OCI-LY7 (cell line): ENCODE measurements at regions not wholly inside any gene's neighbourhood (a gene's known extent, or its start where the extent isn't known, plus 50 kb on each side); places are given as distances from the start of the nearest gene placed in this dataset.

Experiments used
- BruUV-seq: library from RNA; stranded (reverse); fragments of 400-500 nt; replicated peaks from 2 replicates; lab custom pipeline; 2021; lab: Mats Ljungman, UMichigan
- CTCF ChIA-PET: fragments of 300-600 bp; sonication (Branson Sonifier 250); formaldehyde crosslinking; loops from one replicate; lab custom pipeline; 2022; ENCODE audit warnings: antibody characterized with exemption; ENCODE audit not compliant: unreplicated experiment; lab: Charles Lee
- POLR2A ChIA-PET: fragments of 300-600 bp; sonication (Branson Sonifier 250); formaldehyde crosslinking; loops from one replicate; lab custom pipeline; 2022; ENCODE audit warnings: antibody characterized with exemption; lab: Charles Lee
- DNase-seq: peaks from one replicate; pipeline ENCODE4 v3.0.0-alpha.2; 2015; ENCODE audit warnings: low spot score
- H2AFZ ChIP-seq: fragments of 200-600 bp; sonication (generic), shearing (Covaris generic); 2 replicates; pipeline ENCODE4 v1.6.1; 2014; ENCODE audit warnings: mild to moderate bottlenecking, antibody characterized with exemption, low read length, moderate library complexity
- H3K27ac ChIP-seq: fragments of 200-600 bp; sonication (generic); 2 replicates; pipeline ENCODE4 v1.5.1; 2014; ENCODE audit warnings: mixed run types, low read depth, mild to moderate bottlenecking, moderate library complexity, low read length, inconsistent platforms; ENCODE audit not compliant: poor library complexity, severe bottlenecking
- H3K36me3 ChIP-seq: fragments of 200-600 bp; sonication (generic); 2 replicates; pipeline ENCODE4 v1.6.1; 2014; ENCODE audit warnings: mild to moderate bottlenecking, antibody characterized with exemption, low read length, moderate library complexity, mixed read lengths; ENCODE audit not compliant: insufficient read depth
- H3K4me1 ChIP-seq: fragments of 200-600 bp; sonication (generic); 2 replicates; pipeline ENCODE4 v1.5.1; 2014; ENCODE audit warnings: mild to moderate bottlenecking, low read length; ENCODE audit not compliant: insufficient read depth, poor library complexity, severe bottlenecking
- H3K4me2 ChIP-seq: fragments of 200-600 bp; sonication (generic); 2 replicates; pipeline ENCODE4 v1.6.1; 2014; ENCODE audit warnings: mild to moderate bottlenecking, low read length
- H3K4me3 ChIP-seq: fragments of 200-600 bp; sonication (generic); 2 replicates; pipeline ENCODE4 v1.5.1; 2014; ENCODE audit warnings: mild to moderate bottlenecking, low read depth, low read length; ENCODE audit not compliant: poor library complexity, severe bottlenecking
- H3K79me2 ChIP-seq: fragments of 200-600 bp; sonication (generic); 2 replicates; pipeline ENCODE4 v1.6.1; 2016; ENCODE audit warnings: low read depth, mild to moderate bottlenecking, low read length, moderate library complexity, mixed read lengths; ENCODE audit not compliant: insufficient read depth
- H3K9me2 ChIP-seq: fragments of 200-600 bp; sonication (generic); 2 replicates; pipeline ENCODE4 v1.6.1; 2016; ENCODE audit warnings: mild to moderate bottlenecking, low read length, mixed read lengths; ENCODE audit not compliant: insufficient read depth
- H3K9me3 ChIP-seq: fragments of 200-600 bp; sonication (generic); 2 replicates; pipeline ENCODE4 v1.6.1; 2014; ENCODE audit warnings: mild to moderate bottlenecking, mixed run types, low read length, mixed read lengths
- H4K20me1 ChIP-seq: fragments of 200-600 bp; sonication (generic); 2 replicates; pipeline ENCODE4 v1.6.1; 2014; ENCODE audit warnings: mild to moderate bottlenecking, antibody characterized with exemption, low read length, moderate library complexity, mixed read lengths; ENCODE audit not compliant: insufficient read depth
- EZH2phosphoT487 ChIP-seq: fragments of 200-600 bp; sonication (generic); IDR thresholded peaks from 2 replicates; pipeline ENCODE4 v1.6.1; 2018; ENCODE audit warnings: low read depth, borderline replicate concordance, mild to moderate bottlenecking, mixed run types, antibody characterized with exemption, low read length, moderate library complexity, mixed read lengths
- intact Hi-C: fragments of 100-400 bp; cut with micrococcal nuclease; formaldehyde crosslinking; loops from one replicate; pipeline ENCODE4 v1.10.0; 2022; ENCODE audit not compliant: unreplicated experiment
- TF ChIP-seq, protein P1 (sequence below): fragments of 200-600 bp; sonication (generic); conservative IDR thresholded peaks from 2 replicates; pipeline ENCODE4 v1.5.1; 2014; ENCODE audit warnings: mild to moderate bottlenecking, antibody characterized with exemption, low read length, moderate library complexity, mixed read lengths

DNA sequence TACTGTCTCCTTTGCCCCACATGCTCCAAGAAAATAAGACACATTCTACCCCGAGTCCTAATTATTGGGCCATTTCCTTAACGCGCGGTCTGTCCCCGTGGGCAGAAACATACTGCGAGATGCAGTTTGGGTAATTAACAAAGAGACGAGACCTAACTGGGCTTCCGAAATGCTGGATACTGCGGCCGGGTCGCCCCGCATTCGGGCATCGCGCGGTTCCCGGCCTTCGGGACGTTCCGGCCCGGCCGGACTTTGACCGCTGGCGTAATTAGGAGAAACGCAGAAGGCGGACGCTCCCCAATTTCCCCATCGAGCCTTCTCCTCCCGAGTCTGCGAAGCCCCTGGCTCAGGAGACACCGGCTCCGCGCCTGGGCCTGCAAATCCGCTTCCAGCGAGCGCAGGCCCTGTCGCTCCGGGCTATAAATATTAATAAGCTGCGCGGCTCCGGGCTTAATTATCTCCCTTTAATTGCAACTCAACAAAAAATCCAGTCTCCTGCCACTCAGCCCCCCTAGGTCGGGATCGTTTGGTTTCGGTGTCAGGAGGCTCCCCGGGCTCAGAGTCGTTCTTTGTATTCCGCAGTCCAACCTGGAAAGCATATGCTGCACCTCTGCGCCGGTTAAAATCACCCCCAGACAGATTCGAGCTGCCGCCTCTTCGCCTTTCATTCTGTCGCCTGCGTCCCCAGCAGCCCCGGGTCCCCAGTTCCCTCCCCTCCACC lies 131.5 kb downstream of the SPAG6 start:
- H3K4me3 ChIP-seq, result no peak overlapping the region
- H3K4me2 ChIP-seq, result no peak overlapping the region
- no TSS peak for BruUV-seq
- no peaks in the 10 kb centered on the region for H3K9me3 ChIP-seq
- no peak for DNase-seq
- POLR2A ChIA-PET, result no interaction called here
- CTCF ChIA-PET, result no interaction called here
- no peaks in the 10 kb centered on the region for H3K4me1 ChIP-seq
- intact Hi-C loops, result no loop called here
- H3K9me2 ChIP-seq, result no peaks in the 10 kb centered on the region
- H3K79me2 ChIP-seq, result no peaks in the 10 kb centered on the region
- H3K27ac ChIP-seq, result no peak overlapping the region
- no peaks in the 10 kb centered on the region for H3K36me3 ChIP-seq
- H2AFZ ChIP-seq, result no peak overlapping the region
- H4K20me1 ChIP-seq, result no peaks in the 10 kb centered on the region
- no peak for TF ChIP-seq EZH2phosphoT487
- TF ChIP-seq, protein P1, sequence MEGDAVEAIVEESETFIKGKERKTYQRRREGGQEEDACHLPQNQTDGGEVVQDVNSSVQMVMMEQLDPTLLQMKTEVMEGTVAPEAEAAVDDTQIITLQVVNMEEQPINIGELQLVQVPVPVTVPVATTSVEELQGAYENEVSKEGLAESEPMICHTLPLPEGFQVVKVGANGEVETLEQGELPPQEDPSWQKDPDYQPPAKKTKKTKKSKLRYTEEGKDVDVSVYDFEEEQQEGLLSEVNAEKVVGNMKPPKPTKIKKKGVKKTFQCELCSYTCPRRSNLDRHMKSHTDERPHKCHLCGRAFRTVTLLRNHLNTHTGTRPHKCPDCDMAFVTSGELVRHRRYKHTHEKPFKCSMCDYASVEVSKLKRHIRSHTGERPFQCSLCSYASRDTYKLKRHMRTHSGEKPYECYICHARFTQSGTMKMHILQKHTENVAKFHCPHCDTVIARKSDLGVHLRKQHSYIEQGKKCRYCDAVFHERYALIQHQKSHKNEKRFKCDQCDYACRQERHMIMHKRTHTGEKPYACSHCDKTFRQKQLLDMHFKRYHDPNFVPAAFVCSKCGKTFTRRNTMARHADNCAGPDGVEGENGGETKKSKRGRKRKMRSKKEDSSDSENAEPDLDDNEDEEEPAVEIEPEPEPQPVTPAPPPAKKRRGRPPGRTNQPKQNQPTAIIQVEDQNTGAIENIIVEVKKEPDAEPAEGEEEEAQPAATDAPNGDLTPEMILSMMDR, result no peak

DNA sequence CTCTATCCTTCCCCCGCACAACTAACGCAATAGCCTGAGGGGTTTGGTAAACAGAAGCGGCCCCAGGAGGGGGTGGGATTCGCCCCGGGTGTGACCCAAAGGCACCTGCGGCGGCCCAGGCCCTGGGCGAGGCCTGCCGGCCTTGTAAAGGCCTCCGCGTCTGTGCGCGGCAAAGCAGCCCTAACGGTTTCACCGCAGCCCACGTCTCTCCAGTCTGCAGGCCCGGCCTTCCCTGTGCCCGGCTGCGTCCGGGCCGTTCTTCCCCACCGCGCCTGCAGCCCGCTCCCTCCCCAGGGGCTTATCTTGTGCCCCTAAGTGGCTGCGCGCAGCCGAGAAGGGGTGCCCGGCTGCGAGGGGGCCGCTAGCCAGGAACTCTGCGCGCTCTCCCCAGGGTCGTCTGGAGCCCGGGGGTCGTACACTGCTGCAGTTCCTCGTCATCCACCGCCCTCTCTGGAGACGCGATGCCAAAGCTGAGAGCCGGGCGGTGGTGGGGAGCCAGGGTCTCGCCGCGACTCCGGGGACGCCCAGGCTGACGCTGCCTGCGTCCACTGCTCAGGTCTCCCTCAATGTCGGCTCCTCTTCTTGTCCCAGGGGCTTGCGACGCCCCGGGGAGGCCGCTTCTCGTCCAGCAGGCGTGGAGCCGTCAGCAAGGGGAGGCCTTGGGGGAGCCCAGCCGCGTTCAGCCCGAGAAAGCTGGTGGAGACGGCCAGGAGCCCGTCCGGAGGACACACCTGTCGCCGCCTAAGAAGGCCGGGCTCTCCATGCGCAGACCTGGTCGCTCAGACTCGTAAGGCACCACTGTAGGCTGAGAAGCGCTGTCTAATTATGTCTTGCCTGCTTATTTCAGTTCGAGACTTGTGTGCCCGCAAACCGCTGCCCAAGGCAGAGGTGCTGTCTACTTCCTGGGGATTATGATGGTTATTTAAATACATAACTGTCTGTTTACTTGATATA lies 132.3 kb downstream of the SPAG6 start:
- no peak overlapping the region for H3K27ac ChIP-seq
- no peaks in the 10 kb centered on the region for H3K9me2 ChIP-seq
- H4K20me1 ChIP-seq, result no peaks in the 10 kb centered on the region
- no peak for TF ChIP-seq EZH2phosphoT487
- TF ChIP-seq, protein P1, result no peak
- POLR2A ChIA-PET, result interaction anchor here (1.3 kb wide), 1 partner anchor 18 kb away, joined by 4 read pairs; no protein-coding TSS in a partner anchor
- no peak overlapping the region for H3K4me2 ChIP-seq
- H2AFZ ChIP-seq, result no peak overlapping the region
- CTCF ChIA-PET, result no interaction called here
- H3K4me3 ChIP-seq, result no peak overlapping the region
- H3K9me3 ChIP-seq, result no peaks in the 10 kb centered on the region
- no peaks in the 10 kb centered on the region for H3K4me1 ChIP-seq
- H3K36me3 ChIP-seq, result no peaks in the 10 kb centered on the region
- intact Hi-C loops, result no loop called here
- no peaks in the 10 kb centered on the region for H3K79me2 ChIP-seq
- BruUV-seq, result no TSS peak
- no peak for DNase-seq
